Stomach (tissue), 8 donors: ENCODE measurements at regions not wholly inside any gene's neighbourhood (a gene's known extent, or its start where the extent isn't known, plus 50 kb on each side); places are given as distances from the start of the nearest gene placed in this dataset.
A peak's percentile ranks its signal among the peaks of the same experiment; 100 is the strongest.

Source experiments
- DNase-seq, 2 donors: peaks; one replicate each; pipeline versions ENCODE4 v3.0.0 to v3.0.0-alpha.2; 2013 to 2019
- H3K27ac ChIP-seq, 5 donors: fragments of 200-600 bp in 4 of 5; sonication (generic) in 4 of 5; one replicate each; pipeline ENCODE4 v1.5.1; 2013 to 2019; ENCODE audit warnings: mild to moderate bottlenecking in 1 of 5, moderate library complexity in 1 of 5
- H3K27me3 ChIP-seq, 3 donors: fragments of 200-600 bp; sonication (generic); one replicate each; pipeline ENCODE4 v1.5.1; 2017 to 2019; ENCODE audit warnings: mixed run types in 1 of 3
- H3K36me3 ChIP-seq, 4 donors: fragments of 200-600 bp; sonication (generic); 1 replicate in 3 of 4; 2 replicates in 1 of 4; pipeline ENCODE4 v1.5.1; 2016 to 2019
- H3K4me1 ChIP-seq, 4 donors: fragments of 200-600 bp; sonication (generic); one replicate each; pipeline ENCODE4 v1.5.1; 2016 to 2019
- H3K4me3 ChIP-seq, 4 donors: fragments of 200-600 bp; sonication (generic) in 3 of 4; one replicate each; pipeline ENCODE4 v1.5.1; 2016 to 2019; ENCODE audit warnings: mild to moderate bottlenecking in 1 of 4
- H3K9me3 ChIP-seq, 4 donors: fragments of 200-600 bp; sonication (generic); one replicate each; pipeline ENCODE4 v1.5.1; 2016 to 2019
- CTCF ChIP-seq, 7 experiments: fragments of 450-650 bp in 4 of 7; fragments of 200-600 bp in 3 of 7; sonication (generic) in 3 of 7; IDR thresholded peaks; one replicate each; pipeline ENCODE4 v1.5.1; 2016 to 2019; ENCODE audit warnings: antibody characterized with exemption in 7 of 7, control low read depth in 2 of 7, mild to moderate bottlenecking in 1 of 7
- EP300 ChIP-seq: sonication (generic); formaldehyde crosslinking; IDR thresholded peaks from one replicate; pipeline ENCODE4 v1.6.1; 2017; ENCODE audit warnings: antibody characterized with exemption
- POLR2A ChIP-seq, 4 donors: fragments of 450-650 bp; IDR thresholded peaks; one replicate each; pipeline ENCODE4 v1.6.1; 2016; ENCODE audit warnings: antibody characterized with exemption in 4 of 4, control low read depth in 2 of 4, mild to moderate bottlenecking in 1 of 4, moderate library complexity in 1 of 4
- POLR2AphosphoS5 ChIP-seq, 3 donors: sonication (generic); formaldehyde crosslinking; IDR thresholded peaks; one replicate each; pipeline ENCODE4 v1.6.1; 2016; ENCODE audit warnings: antibody characterized with exemption in 3 of 3
- WGBS, 5 donors: extraction: QIAGEN DNeasy Blood & Tissue Kit in 3 of 5; methylation state at CpG; one replicate each; pipeline versions ENCODE4 v1.1.5 to v1.1.7; 2013 to 2018; 5-methylcytosine and 5-hydroxymethylcytosine counted together
- intact Hi-C: fragments of 100-400 bp; cut with DNase I; formaldehyde crosslinking; loops from one replicate; pipeline ENCODE4 v1.15.1; 2023; ENCODE audit warnings: low total_unique reads
- donor health status: healthy with polysubstance abuse.
- donor health status: Bipolar disorder and iron deficiency.
- donor health status: healthy.

GRCh38 chr3:72332689-72333088, 515.6 kb downstream of the SHQ1 start:
- WGBS, 5 donors, result 88 to 100% (median 90%) methylated on average over 3 to 4 of the region's 4 CpGs

GRCh38 chr3:72332036-72332435, 516.2 kb downstream of the SHQ1 start:
- Histone ChIP-seq H3K36me3 (no peaks in the 10 kb centered on the region), H3K4me1 (peaks cover 0 to 36% (median 17%) of the 10 kb centered on the region in 4 donors), H3K9me3 (no peaks in the 10 kb centered on the region), H3K27ac (no peak overlapping the region), H3K27me3 (no peaks in the 10 kb centered on the region), H3K4me3 (no peak overlapping the region)
- no peak for DNase-seq
- TF ChIP-seq POLR2AphosphoS5 (IDR thresholded peaks at IDR 0.05), result no peak
- no peak for TF ChIP-seq EP300
- no peak for TF ChIP-seq CTCF (IDR thresholded peaks at IDR 0.05)
- TF ChIP-seq POLR2A (IDR thresholded peaks at IDR 0.05), result no peak
- intact Hi-C loops, result no loop called here
- 83 to 90% (median 86%) methylated on average over 5 of the region's 5 CpGs for WGBS, 5 donors

More at GRCh38 chr3:72332689-72333088, 515.6 kb downstream of the SHQ1 start:
- no peaks in the 10 kb centered on the region for H3K36me3 ChIP-seq
- TF ChIP-seq POLR2A (IDR thresholded peaks at IDR 0.05) (no peak), POLR2AphosphoS5 (IDR thresholded peaks at IDR 0.05) (no peak), CTCF (IDR thresholded peaks at IDR 0.05) (no peak), EP300 (no peak)
- H3K4me3 ChIP-seq, result no peak overlapping the region
- intact Hi-C loops, result no loop called here
- no peaks in the 10 kb centered on the region for H3K9me3 ChIP-seq
- no peak overlapping the region for H3K27ac ChIP-seq
- DNase-seq, result no peak
- H3K4me1 ChIP-seq, result peaks cover 0 to 39% (median 20%) of the 10 kb centered on the region in 4 donors
- no peaks in the 10 kb centered on the region for H3K27me3 ChIP-seq

- intact Hi-C loops, result no loop called here
- TF ChIP-seq EP300 (no peak), CTCF (IDR thresholded peaks at IDR 0.05) (no peak), POLR2A (IDR thresholded peaks at IDR 0.05) (no peak), POLR2AphosphoS5 (IDR thresholded peaks at IDR 0.05) (no peak)
- Histone ChIP-seq H3K36me3 (no peaks in the 10 kb centered on the region), H3K27me3 (no peaks in the 10 kb centered on the region), H3K27ac (no peak overlapping the region), H3K9me3 (no peaks in the 10 kb centered on the region), H3K4me1 (peaks cover 0 to 26% (median 8%) of the 10 kb centered on the region in 4 donors), H3K4me3 (no peak overlapping the region)
- 43 to 70% (median 62%) methylated on average over 6 of the region's 6 CpGs for WGBS, 5 donors
- no peak for DNase-seq
Observed at GRCh38 chr3:72331076-72331475, 517.2 kb downstream of the SHQ1 start.

DNA sequence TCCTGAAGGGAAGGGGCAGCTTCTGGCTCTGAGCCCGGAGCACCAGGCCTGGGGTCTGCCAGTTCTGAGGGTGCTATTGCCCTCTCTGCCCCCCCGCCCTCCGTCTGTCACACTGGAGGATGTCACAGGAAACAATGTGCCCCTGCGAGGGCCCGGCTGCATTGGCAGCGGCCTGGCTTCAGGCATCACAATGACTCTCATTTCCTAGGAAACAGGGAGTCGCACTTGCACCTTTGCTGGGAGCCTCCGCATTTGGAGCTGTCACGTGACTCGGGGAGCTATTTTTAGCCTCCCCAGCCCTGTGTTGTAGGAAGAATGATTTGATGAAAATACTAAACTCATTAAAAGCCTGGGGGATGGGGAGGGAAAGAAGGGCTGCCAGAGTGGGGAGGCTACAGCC, 518.9 kb downstream of the SHQ1 start:
- 29 to 39% (median 31%) methylated on average over 10 of the region's 10 CpGs for WGBS, 5 donors
- H3K9me3 ChIP-seq, result no peaks in the 10 kb centered on the region
- no peak for TF ChIP-seq CTCF (IDR thresholded peaks at IDR 0.05)
- TF ChIP-seq POLR2AphosphoS5 (IDR thresholded peaks at IDR 0.05), result no peak
- TF ChIP-seq EP300, result no peak
- no peak for TF ChIP-seq POLR2A (IDR thresholded peaks at IDR 0.05)
- H3K4me3 ChIP-seq, result no peak overlapping the region
- H3K27ac ChIP-seq, result peak overlapping the region in 1 of 5 donors; percentile 14
- H3K4me1 ChIP-seq, result peaks cover 0 to 14% (median 5%) of the 10 kb centered on the region in 4 donors
- no peaks in the 10 kb centered on the region for H3K27me3 ChIP-seq
- intact Hi-C loops, result no loop called here
- peak in 1 of 2 donors; percentile 88 for DNase-seq
- H3K36me3 ChIP-seq, result no peaks in the 10 kb centered on the region
